NCI-H446 (cell line): ENCODE measurements at regions not wholly inside any gene's neighbourhood (a gene's known extent, or its start where the extent isn't known, plus 50 kb on each side); places are given as distances from the start of the nearest gene placed in this dataset.
A peak's percentile ranks its signal among the peaks of the same experiment; 100 is the strongest.

Source experiments
- DNase-seq, 2 experiments: peaks; one replicate each; lab custom pipeline; 2025; lab: John Stamatoyannopoulos, UW

DNA sequence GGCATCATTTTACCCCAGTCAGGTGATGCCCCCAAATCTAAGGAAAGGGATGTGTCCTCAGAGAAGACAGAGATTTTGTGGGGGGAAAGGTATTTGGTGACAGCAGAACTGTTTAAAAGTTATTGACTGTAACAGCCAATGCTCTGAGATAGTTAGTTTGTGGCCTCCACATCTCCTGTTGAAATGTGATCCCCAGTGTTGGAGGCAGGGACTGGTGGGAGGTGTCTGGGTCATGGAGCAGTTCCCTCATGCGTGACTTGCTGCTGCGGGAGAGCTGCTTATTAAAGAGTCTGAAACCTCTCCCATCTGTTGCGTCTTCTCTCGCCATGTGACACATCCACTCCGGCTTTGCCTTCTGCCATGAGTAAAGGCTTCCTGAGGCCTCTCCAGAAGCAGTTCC lies 282.8 kb upstream of the FOXQ1 start:
- peak in 1 of 2 experiments; percentile 22 for DNase-seq

DNA sequence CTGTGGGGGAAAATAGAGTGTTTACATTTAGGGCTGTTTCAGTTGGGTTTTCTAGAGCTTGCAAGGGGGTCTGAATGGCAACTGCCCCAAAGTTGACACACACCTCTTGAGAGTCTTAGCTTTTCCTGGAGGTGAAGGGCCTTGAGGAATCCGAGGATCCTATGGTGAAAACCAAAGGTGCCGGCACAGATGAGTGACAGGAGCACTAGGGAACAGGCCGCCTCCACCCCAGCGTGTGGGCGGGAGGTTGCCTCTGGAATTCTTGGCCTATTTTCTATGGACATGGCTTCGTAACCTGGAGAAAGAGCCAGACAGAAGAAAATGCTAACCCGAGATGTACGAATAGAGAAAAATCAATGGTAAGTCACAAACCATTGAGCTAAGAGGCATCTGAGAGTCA lies 283.2 kb upstream of the FOXQ1 start:
- DNase-seq: no peak

DNA sequence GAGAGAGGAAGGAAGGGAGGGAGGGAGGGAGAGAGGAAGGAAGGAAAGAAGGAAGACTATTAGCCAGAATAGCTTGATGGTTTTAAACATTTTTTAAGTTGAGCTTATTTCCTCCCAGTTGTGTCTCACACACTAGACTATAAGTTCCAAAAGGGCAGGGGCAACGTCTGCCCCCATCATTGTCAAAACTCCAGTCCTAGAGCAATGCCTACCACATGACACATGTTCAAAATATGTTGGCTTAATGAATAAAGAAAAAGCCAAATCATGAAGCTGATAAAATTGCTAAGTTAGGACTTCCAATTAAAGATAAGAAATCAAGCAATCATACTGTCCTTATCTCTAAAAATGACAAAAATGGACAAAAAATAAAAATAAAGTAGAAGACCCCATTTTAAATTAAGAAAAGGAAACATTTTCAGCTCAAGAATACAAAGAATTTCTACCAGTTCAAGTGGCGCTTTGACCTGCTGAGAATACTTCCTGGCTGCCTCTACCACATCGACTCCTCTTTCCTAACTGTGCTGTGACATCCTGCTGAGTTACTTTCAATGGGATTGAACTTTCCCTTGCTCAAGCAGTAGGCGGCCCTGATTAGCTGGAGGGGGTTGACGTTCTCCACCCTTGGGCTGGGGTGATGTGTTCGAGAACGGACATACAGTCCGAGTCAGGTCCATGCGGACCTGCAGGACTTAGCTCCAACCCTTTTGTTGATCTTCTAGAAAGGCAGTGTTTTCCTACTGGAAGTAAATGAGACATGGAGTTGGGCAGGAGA lies 283.9 kb upstream of the FOXQ1 start:
- no peak for DNase-seq

DNA sequence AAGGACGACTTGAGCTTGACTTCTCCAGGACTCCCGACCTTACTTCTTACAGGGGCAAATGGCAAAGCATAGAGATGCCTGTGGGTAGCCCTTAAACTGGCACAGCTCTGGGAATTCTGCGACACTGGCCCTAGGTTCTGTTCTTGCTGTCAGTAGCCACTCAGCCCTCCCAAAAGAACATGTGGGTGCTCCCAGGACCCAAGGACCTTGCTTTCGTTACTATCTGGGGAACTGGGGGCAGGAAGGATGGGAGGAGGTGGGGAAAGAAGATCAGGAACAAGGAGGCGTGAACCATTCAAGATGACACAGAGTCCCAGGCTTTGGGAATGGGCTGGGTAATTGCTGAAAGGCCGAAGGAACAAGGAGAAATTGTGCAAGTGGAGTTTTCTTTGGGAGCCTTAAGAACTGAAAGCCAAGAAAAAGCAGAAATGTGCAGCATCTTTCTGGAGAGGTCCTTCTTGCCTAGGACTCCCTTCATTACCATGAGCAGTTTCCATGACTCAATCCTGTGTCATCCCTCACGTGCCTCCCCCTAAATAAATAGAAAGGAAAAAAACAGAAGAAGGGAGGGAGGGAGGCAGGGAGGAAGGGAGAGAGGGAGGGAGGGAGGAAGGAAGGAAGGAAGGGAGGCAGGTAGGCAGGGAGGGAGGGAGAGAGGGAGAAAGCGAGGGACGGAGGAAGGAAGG lies 284.6 kb upstream of the FOXQ1 start:
- no peak for DNase-seq

DNA sequence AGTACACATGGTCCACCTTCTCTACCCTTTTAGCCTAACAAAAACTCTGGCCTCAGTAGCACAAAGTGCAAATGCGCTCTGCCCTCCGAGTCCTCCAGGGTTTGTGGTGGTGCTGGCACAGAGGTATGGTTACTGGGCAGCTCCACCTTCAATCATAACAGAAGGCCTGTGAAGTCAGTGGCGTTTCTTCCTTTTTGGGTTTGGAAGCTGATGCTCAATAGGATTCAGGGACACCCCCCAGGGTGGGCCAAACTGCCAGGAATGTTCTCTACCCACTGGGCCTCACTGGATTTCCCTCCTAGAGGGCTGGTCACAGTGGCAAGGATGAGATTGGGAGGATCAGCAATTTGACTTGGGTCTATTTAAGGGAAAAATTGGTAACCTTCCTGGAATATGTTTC lies 286.1 kb upstream of the FOXQ1 start:
- DNase-seq: no peak

DNA sequence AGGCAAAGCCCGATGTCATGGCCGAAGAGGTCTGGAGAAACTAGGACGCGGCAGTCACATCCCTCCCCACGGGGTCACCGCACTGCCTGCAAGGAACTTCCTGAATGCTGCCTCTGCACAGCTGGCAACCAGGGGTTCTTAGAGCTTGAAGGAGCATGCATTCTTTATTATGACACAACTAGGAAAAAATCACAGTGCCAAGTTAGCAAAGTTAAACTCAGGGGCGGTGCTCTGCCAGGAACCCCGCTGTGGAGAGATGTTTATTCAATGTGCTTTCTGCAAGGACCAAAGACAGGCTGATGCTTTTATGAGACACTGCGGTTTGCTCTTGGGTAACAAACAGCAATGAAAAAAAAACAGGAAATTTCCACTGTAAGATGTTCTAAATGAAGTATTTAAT lies 287.3 kb upstream of the FOXQ1 start:
- peak in 1 of 2 experiments; percentile 7 for DNase-seq

GRCh38 chr6:1024161-1024560 lies 287.7 kb upstream of the FOXQ1 start:
- DNase-seq: no peak

- DNase-seq: no peak
These were observed 288.7 kb upstream of the FOXQ1 start for GRCh38 chr6:1023229-1023628.

- no peak for DNase-seq
These were observed 289.2 kb upstream of the FOXQ1 start for GRCh38 chr6:1022719-1023118.

DNA sequence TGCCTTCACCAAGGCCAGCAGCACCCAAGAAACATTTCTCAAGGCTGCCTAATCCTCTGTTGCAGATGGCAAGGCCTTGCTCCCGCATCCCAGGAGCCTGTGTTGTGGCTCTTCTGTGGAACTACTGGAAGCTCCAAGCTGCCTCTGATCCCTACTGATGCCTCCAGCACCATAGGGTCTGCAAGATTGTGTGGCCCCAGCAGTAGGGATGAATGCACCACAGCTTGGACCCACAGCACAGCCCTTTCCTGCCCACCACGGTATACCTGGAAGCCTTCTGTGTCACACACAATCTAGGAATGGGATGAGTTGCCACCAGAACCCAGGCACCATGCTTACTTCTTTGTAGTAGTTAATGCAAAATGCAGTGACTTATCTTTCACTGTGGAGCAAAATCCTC lies 291.1 kb upstream of the FOXQ1 start:
- no peak for DNase-seq

GRCh38 chr6:1020133-1020532 lies 291.8 kb upstream of the FOXQ1 start:
- DNase-seq: no peak

- DNase-seq: no peak
These were observed 293.9 kb upstream of the FOXQ1 start for GRCh38 chr6:1018041-1018440.

DNA sequence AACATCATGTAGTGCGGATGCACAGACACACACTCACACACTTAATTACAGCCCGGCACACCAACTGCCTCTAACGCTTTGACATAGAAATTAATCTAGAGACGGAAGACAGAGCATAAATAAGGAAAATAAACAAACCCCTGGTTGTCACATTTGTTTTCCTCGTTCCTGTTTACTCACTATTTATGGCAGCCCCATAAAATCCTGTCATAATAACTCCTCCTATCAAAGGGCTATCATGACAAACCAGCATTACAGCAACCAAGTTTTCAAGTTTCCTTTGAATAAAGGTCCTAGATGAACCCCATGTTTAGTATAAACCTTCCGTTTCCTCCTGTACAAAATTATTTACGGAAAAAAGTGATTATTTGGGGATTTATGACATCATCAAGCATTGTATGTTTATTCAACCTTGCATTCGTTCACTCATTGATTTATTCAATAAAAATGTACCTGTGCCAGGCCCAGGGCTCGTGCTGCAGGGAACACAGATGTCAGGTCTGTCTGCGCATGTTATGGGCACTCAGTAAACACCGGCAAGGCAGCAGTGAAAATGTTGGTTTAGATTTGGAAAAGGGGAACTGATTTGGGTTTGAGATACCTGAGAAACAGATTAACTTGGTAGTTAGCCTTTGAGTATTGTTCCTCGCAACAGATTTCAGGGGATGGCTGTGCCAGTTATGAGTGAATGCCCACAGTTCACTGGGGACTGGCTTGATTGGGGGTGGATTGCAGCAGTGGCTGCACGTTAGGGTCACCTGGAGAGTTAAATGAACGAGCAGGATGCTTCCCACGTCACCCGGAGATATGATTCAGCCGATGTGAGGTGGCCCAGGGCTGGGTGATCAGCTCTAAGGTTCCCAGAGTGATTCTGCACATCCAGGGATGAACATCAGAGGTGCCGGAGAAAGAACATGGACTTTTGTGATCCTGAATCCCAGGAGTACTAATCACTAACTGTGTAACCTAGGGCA lies 295.3 kb upstream of the FOXQ1 start:
- no peak for DNase-seq

DNA sequence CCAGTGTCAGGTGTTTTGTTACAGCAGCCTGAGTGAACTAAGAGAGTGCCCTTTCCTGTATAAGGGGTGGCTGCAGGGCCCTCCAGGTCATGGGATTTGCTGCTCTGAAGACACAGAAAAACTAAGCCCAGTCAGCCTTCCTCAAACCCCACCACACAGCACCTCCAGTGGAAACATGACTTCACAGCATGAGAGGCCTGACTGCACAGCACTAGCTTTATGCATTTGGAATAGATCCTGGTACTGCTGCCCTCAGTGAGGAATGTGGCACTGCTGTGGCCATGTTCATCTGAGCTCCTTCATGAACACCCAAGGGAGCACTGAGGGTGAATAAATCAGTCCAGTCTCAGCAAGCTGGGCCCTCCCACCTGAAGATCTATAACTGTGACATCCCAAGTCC lies 296.1 kb upstream of the FOXQ1 start:
- DNase-seq: no peak

GRCh38 chr6:1014431-1014807 lies 297.5 kb upstream of the FOXQ1 start:
- no peak for DNase-seq

DNA sequence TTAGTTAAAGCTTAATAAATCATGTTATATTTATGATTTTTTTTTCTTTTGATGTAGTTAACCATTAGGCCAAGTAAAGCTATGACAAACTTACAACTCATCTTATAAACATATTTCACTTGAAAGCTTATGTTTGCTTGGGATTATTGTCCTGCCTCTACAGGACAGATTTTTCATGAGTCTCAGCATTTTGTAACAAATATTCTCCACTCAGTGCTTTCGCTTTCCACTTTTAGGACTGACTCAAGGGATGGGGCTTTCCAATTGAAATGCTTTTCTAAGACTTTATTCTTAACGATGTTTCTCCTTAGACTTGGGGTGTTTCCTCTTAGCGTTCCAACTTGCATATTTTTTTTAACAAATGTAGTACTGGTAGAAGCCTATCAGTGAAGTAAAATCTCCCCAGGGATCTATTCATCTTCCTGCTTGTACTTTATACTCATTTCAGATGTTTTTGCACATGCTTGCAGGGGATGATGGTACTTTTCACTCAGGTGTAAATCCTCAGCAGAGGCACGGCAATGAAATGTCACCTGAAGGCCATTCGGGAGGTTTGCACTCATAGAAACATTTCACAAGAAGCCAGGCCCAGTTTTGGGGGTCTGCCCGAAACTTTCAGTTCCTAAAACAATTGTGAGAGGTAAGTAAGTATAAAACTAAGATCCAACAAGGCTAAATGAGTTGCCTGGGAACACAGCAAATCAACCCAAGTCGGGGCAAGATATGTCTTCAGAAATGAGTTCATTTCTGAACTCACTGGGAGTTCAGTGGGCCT lies 298.1 kb upstream of the FOXQ1 start:
- DNase-seq: no peak

DNA sequence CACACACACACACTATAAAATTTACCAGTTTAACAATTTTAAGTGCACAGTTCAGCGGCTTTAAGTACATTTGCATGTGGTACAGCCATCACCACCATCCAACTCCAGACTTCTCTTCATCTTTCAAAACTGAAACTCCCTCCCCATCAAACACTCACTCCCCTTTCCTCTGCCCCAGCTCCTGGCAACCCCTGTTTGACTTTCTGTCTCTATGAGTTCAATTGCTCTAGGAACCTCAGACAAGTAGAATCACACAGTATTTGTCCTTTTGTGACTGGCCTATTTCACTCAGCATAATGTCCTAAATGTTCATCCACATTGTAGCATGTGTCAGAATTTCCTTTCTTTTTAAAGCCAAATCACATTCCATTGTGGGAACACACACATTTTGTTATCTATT lies 302.8 kb upstream of the FOXQ1 start:
- no peak for DNase-seq

DNA sequence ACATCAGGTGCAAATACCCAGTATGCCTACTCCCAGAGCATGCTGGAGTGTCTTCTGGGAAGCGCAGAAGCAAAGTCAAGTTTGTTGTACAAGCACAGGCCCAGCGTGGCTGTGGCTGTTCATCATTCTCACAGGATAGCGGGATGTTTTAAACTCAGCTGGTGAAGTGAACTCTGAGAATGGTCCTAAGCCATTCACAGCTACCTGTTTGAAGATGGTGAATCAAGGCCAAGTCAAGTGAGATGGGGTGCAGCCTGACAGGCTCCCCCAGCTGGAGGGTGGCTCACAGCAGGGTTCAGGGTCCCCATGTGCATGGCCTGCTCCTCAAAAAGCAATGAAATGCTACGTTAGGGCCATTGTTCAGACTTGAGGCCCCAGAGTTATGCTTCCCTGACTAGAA lies 304.7 kb upstream of the FOXQ1 start:
- DNase-seq: no peak

DNA sequence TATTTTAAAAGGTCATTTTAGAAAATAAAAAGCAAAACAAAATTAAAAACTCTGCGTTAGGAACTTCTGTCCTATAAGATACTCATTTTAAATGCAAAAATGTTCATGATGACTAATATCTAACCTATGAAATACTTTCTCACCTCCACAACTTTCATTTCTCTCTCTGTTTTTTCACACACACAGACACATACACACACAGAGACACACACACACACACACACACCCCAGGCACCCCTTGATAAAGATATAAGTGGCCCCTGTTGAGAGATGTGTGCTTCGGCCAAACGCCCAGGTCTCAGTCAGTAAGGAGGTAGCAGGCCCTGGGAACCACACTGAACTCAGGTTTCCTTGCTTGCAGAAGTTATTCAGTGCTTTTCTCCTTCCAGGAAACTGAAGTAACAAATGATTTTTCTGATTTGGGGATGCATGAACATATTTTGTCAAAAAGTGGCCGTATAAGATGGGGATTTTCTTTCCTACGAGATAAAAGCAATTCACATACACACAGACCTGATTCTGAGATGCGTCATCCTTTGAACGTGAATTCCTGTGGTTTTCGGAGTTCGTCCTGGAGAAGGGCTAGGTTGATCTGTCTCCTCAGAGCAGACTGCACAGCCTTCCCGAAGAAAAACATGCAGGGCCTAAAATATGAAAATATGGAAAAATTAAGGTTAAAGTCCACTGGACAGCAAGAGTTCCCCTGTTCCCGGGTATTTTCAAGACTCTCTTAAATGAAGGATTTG lies 306.8 kb upstream of the FOXQ1 start:
- no peak for DNase-seq

DNA sequence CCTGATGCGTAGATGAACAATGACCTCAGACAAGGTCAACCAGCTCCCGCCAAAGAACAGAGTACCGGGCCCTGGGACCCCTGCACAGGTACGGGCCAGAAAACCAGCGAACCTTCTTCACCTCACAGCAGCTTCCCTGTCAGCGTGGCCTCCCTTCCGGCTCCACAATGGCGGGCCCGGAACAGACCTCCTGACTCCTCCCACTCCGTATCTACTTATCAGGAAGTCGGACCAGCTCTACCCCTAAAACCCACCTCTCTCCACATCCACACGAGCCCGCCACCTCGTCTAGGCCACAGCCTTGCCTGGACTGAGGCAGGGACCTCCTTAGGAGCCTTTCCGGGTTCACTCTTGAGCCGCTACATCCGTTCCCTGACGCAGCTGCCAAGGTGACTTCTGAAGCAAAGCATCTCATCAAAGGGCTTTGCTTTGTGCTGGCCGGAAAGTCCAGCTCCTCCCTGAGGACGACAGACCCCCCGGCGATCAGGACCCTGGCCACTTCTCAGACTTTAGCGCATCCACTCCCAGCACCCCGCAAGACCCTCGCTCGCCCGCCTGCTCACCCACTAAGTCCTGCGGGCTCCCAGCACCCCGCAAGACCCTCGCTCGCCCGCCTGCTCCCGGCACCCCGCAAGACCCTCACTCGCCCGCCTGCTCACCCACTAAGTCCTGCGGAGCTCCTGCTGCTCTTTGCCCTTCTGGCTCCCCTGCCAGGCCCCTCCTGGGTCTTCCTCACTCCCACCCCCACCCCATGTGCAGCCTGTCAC lies 308.3 kb upstream of the FOXQ1 start:
- DNase-seq: no peak
